HG03565 (cell line): ENCODE measurements at regions not wholly inside any gene's neighbourhood (a gene's known extent, or its start where the extent isn't known, plus 50 kb on each side); places are given as distances from the start of the nearest gene placed in this dataset.

Experiments
- ATAC-seq: cut with Tn5 transposase; IDR thresholded peaks from one replicate; pipeline ENCODE4 v1.9.1; 2021; ENCODE audit warnings: mild to moderate bottlenecking, moderate library complexity; ENCODE audit not compliant: unreplicated experiment

DNA sequence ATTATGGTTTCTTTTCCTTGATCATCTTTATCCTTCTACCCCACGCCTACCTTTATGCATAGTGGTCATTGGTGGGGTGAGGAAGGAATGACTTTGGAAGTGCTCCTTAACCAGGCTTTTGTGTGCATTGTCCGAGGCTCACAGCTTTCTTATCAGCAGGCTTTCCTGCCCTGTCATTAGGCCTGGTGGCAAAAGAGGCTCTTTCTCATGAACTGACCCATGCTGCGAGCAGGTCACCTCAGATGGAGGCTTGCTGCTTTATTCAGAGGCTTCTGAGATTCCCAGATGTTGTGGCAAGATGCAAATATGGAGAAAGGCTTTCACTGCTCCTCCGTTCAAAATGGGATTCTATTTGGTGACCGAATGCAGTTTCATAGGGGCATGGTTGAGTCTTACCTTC, 57.4 kb upstream of the DMRTA1 start:
- no peak for ATAC-seq

DNA sequence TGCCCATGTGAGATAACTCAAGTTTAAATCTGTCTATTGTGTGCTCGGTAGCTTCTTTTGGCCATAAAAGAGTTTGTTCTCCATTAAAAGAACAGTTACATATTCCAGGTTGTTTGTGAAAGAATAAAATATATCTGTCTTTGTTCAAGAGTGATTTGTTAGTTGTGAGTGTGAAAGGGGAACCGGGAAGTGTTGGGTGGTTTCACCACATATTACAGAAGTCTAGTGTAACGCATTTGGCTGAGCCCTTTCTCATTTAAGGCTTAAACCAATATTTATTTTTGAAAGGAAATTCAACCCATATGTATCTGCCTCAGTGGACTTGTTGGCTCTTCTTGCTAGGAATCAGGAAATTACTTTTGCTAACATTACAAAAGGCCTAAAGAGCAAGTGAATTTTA, 54.1 kb upstream of the DMRTA1 start:
- no peak for ATAC-seq

DNA sequence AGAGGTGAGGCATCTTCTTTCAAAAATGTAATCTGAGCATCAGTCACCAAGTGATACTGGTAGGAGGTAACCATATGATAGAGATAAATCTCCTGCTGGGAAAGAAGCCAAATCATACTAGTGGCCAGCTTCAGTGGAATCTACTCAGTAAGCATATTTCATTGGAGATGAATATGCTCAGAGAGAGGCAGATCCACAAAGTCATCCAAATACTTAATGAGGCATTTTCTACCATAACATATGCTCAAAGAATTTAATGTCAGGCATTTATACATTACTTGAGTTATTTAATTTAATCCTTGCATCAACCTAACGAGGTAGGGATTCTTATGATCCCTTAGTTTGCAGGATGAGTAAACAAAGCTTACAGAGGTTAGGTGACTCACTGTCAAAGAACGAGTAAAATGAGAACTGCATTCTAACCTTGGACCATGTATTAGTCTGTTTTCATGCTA, 50.9 kb upstream of the DMRTA1 start:
- ATAC-seq = no peak
